Keratinocyte (primary cell): ENCODE measurements at regions not wholly inside any gene's neighbourhood (a gene's known extent, or its start where the extent isn't known, plus 50 kb on each side); places are given as distances from the start of the nearest gene placed in this dataset.

Source experiments
- DNase-seq: peaks from one replicate; pipeline ENCODE4 v3.0.0-alpha.2; 2011; ENCODE audit warnings: low read depth, missing footprints, low spot score
- FAIRE-seq: peaks from 2 replicates; lab custom pipeline; 2011; peaks lifted over from hg19 to GRCh38; lab: Jason Lieb, UNC
- H2AFZ ChIP-seq: 2 replicates; pipeline ENCODE4 v1.6.0; 2012; ENCODE audit warnings: low read length, control low read depth, inconsistent platforms; ENCODE audit not compliant: control insufficient read depth
- H3K27ac ChIP-seq: 2 replicates; pipeline ENCODE4 v1.5.1; 2011; ENCODE audit warnings: low read length; ENCODE audit not compliant: control insufficient read depth, insufficient read depth
- H3K27me3 ChIP-seq: 3 replicates; pipeline ENCODE4 v1.6.0; 2011; ENCODE audit warnings: low read length; ENCODE audit not compliant: control insufficient read depth, insufficient read depth; ENCODE audit errors: extremely low read depth
- H3K36me3 ChIP-seq, 2 experiments: 2 replicates in 1 of 2; 3 replicates in 1 of 2; pipeline ENCODE4 v1.5.1; 2011; ENCODE audit warnings: low read length in 2 of 2, mild to moderate bottlenecking in 1 of 2; ENCODE audit not compliant: control insufficient read depth in 2 of 2, insufficient read depth in 2 of 2; ENCODE audit errors: extremely low read depth in 1 of 2
- H3K4me1 ChIP-seq: 3 replicates; pipeline ENCODE4 v1.5.1; 2011; ENCODE audit warnings: low read length; ENCODE audit not compliant: control insufficient read depth, insufficient read depth; ENCODE audit errors: extremely low read depth
- H3K4me2 ChIP-seq: 3 replicates; pipeline ENCODE4 v1.6.0; 2011; ENCODE audit warnings: low read depth, low read length; ENCODE audit not compliant: control insufficient read depth, insufficient read depth; ENCODE audit errors: extremely low read depth
- H3K4me3 ChIP-seq, 3 experiments: fragments of 200-600 bp in 1 of 3; sonication (generic) in 1 of 3; 2 replicates in 2 of 3; 3 replicates in 1 of 3; pipeline ENCODE4 v1.5.1; 2011 to 2016; ENCODE audit warnings: low read length in 3 of 3, mild to moderate bottlenecking in 3 of 3, control low read depth in 2 of 3, inconsistent platforms in 1 of 3, low read depth in 1 of 3, mixed read lengths in 1 of 3, mixed run types in 1 of 3, moderate library complexity in 1 of 3; ENCODE audit not compliant: control insufficient read depth in 2 of 3, insufficient read depth in 2 of 3; ENCODE audit errors: extremely low read depth in 1 of 3
- H3K79me2 ChIP-seq: 2 replicates; pipeline ENCODE4 v1.6.0; 2012; ENCODE audit warnings: low read length; ENCODE audit not compliant: control insufficient read depth, insufficient read depth
- H3K9ac ChIP-seq: 3 replicates; pipeline ENCODE4 v1.6.0; 2011; ENCODE audit warnings: low read length; ENCODE audit not compliant: control insufficient read depth, insufficient read depth; ENCODE audit errors: extremely low read depth
- H3K9me1 ChIP-seq: 3 replicates; pipeline ENCODE4 v1.6.0; 2011; ENCODE audit warnings: low read length; ENCODE audit not compliant: control insufficient read depth, insufficient read depth; ENCODE audit errors: extremely low read depth
- H3K9me3 ChIP-seq: 2 replicates; pipeline ENCODE4 v1.5.1; 2012; ENCODE audit warnings: low read depth, low read length; ENCODE audit not compliant: control insufficient read depth
- H4K20me1 ChIP-seq: 3 replicates; pipeline ENCODE4 v1.6.0; 2011; ENCODE audit warnings: low read length; ENCODE audit not compliant: control insufficient read depth, insufficient read depth; ENCODE audit errors: extremely low read depth
- EZH2 ChIP-seq: IDR thresholded peaks from one replicate; pipeline ENCODE4 v1.6.1; 2012; ENCODE audit warnings: inconsistent platforms, mild to moderate bottlenecking, low read length, moderate library complexity
- dilution Hi-C: fragments of 300-500 bp; cut with MboI; formaldehyde crosslinking; loops from one replicate; pipeline ENCODE4 v1.7.0; 2020; ENCODE audit warnings: low sequenced_read_pairs; ENCODE audit not compliant: extremely low pct_ligation_motif_present
- TF ChIP-seq, protein P1 (sequence below), 3 experiments: IDR thresholded peaks in 1 of 3; conservative IDR thresholded peaks in 1 of 3; optimal IDR thresholded peaks in 1 of 3; 2 replicates in 2 of 3; 3 replicates in 1 of 3; pipeline versions ENCODE3 to v1.5.1; 2011; ENCODE audit warnings: low read length in 3 of 3, mild to moderate bottlenecking in 3 of 3, moderate library complexity in 2 of 3, control low read depth in 1 of 3, inconsistent platforms in 1 of 3; ENCODE audit not compliant: insufficient read depth in 2 of 3; ENCODE audit errors: extremely low read depth in 1 of 3

DNA sequence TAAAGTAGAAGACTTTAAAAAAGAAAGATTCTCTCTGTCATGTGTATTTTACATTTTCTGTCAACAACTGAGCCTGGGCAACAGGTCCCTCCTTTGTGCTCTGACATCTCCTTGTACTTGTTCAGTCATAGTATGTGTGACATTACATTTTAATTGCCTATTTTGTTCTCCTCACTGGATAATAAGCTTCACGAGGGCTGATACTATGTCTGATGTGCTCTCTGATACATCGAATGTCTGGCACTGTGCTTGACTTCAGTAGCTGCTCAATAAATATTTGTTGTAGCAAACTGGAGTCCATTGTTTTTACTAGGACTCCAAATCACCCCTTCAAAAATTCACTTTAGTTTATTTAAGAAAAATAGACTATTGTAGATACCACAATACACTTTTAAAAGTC, 482.0 kb downstream of the RASEF start:
- dilution Hi-C loops = no loop called here
- Histone ChIP-seq H3K27ac (no peak overlapping the region), H3K79me2 (no peaks in the 10 kb centered on the region), H2AFZ (no peak overlapping the region), H3K4me2 (no peak overlapping the region), H3K36me3 (no peaks in the 10 kb centered on the region), H3K9me3 (no peaks in the 10 kb centered on the region), H4K20me1 (no peaks in the 10 kb centered on the region), H3K9me1 (no peaks in the 10 kb centered on the region), H3K27me3 (no peaks in the 10 kb centered on the region), H3K9ac (no peak overlapping the region), H3K4me1 (no peaks in the 10 kb centered on the region), H3K4me3 (no peak overlapping the region)
- FAIRE-seq (no peak), DNase-seq (no peak)
- TF ChIP-seq EZH2 = no peak
- TF ChIP-seq, protein P1, sequence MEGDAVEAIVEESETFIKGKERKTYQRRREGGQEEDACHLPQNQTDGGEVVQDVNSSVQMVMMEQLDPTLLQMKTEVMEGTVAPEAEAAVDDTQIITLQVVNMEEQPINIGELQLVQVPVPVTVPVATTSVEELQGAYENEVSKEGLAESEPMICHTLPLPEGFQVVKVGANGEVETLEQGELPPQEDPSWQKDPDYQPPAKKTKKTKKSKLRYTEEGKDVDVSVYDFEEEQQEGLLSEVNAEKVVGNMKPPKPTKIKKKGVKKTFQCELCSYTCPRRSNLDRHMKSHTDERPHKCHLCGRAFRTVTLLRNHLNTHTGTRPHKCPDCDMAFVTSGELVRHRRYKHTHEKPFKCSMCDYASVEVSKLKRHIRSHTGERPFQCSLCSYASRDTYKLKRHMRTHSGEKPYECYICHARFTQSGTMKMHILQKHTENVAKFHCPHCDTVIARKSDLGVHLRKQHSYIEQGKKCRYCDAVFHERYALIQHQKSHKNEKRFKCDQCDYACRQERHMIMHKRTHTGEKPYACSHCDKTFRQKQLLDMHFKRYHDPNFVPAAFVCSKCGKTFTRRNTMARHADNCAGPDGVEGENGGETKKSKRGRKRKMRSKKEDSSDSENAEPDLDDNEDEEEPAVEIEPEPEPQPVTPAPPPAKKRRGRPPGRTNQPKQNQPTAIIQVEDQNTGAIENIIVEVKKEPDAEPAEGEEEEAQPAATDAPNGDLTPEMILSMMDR (optimal IDR thresholded peaks at IDR 0.05 in 1 of 3, IDR thresholded peaks at IDR 0.05 in 1 of 3, conservative IDR thresholded peaks at IDR 0.05 in 1 of 3; ENCODE audit: extremely low read depth in 1 of 3, insufficient read depth in 2 of 3, low read length in 3 of 3) = no peak

DNA sequence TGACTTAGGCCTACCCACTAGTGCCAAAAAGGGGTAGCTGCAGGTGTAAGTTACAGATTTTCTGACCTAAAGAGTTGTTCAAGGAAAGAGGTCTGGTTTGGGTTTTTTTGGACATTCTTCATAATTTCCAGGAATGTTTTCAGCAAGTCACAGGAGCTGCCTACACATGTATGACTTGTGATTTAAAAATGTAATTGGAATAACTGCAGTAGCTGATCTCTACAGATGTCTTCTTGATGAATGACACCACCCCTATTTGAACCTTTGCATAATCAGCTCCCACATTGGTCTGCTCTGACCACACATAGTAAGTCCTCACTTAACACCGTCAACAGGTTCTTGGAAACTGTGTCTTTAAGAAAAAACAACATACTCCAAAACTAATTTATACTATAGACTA, 481.4 kb downstream of the RASEF start:
- Histone ChIP-seq H3K27ac (no peak overlapping the region), H3K9ac (no peak overlapping the region), H2AFZ (no peak overlapping the region), H3K4me1 (no peaks in the 10 kb centered on the region), H3K9me1 (no peaks in the 10 kb centered on the region), H4K20me1 (no peaks in the 10 kb centered on the region), H3K36me3 (no peaks in the 10 kb centered on the region), H3K9me3 (no peaks in the 10 kb centered on the region), H3K4me2 (no peak overlapping the region), H3K79me2 (no peaks in the 10 kb centered on the region), H3K4me3 (no peak overlapping the region), H3K27me3 (no peaks in the 10 kb centered on the region)
- DNase-seq = no peak
- FAIRE-seq = no peak
- no peak for TF ChIP-seq EZH2
- TF ChIP-seq, protein P1 (optimal IDR thresholded peaks at IDR 0.05 in 1 of 3, IDR thresholded peaks at IDR 0.05 in 1 of 3, conservative IDR thresholded peaks at IDR 0.05 in 1 of 3; ENCODE audit: extremely low read depth in 1 of 3, insufficient read depth in 2 of 3, low read length in 3 of 3) = no peak
- dilution Hi-C loops = no loop called here
